ENCODE measurements at regions not wholly inside any gene's neighbourhood (a gene's known extent, or its start where the extent isn't known, plus 50 kb on each side); places are given as distances from the start of the nearest gene placed in this dataset.
A peak's percentile ranks its signal among the peaks of the same experiment; 100 is the strongest.

- TF ChIP-seq EP300 (IDR thresholded peaks at IDR 0.05; ENCODE audit: low read depth in 2 of 2, low read length in 2 of 2) (peak in 1 of 2 experiments; percentile 77; a peak in 2 of 4 replicates), EP300 (CRISPR knock-in tag; IDR thresholded peaks at IDR 0.05; ENCODE audit: borderline replicate concordance) (no peak), ZNF282 (IDR thresholded peaks at IDR 0.05; ENCODE audit: partially characterized antibody) (no peak), TRIM24 (CRISPR knock-in tag; IDR thresholded peaks at IDR 0.05) (no peak), RCOR2 (CRISPR knock-in tag; IDR thresholded peaks at IDR 0.05) (peak; percentile 74; the same call in 1 of the 2 replicates), ZNF460 (CRISPR knock-in tag; IDR thresholded peaks at IDR 0.05; ENCODE audit: borderline replicate concordance) (no peak), NBN (conservative IDR thresholded peaks at IDR 0.05) (no peak), ELK4 (CRISPR knock-in tag; IDR thresholded peaks at IDR 0.05; ENCODE audit: borderline replicate concordance) (no peak), NFATC3 (CRISPR knock-in tag; IDR thresholded peaks at IDR 0.05) (no peak), MED1 (CRISPR knock-in tag; IDR thresholded peaks at IDR 0.05) (peak; percentile 54), CBX5 (CRISPR knock-in tag; IDR thresholded peaks at IDR 0.05; ENCODE audit: borderline replicate concordance) (no peak), ZNF234 (CRISPR knock-in tag; conservative IDR thresholded peaks at IDR 0.05) (no peak), ZBTB7B (CRISPR knock-in tag; IDR thresholded peaks at IDR 0.05) (0 out of 2 replicates have a peak, but pooled peaks have one; percentile 29), ZNF704 (CRISPR knock-in tag; IDR thresholded peaks at IDR 0.05; ENCODE audit: borderline replicate concordance) (no peak), ZNF800 (CRISPR knock-in tag; IDR thresholded peaks at IDR 0.05) (no peak), ARNTL (CRISPR knock-in tag; IDR thresholded peaks at IDR 0.05) (no peak), ZNF607 (CRISPR knock-in tag; IDR thresholded peaks at IDR 0.05; ENCODE audit: borderline replicate concordance) (no peak), MAZ (IDR thresholded peaks at IDR 0.05; ENCODE audit: borderline replicate concordance, low read depth, low read length) (no peak), MAZ (CRISPR knock-in tag; IDR thresholded peaks at IDR 0.05; ENCODE audit: low read depth) (no peak), THAP7 (CRISPR knock-in tag; IDR thresholded peaks at IDR 0.05) (no peak), HMGXB4 (CRISPR knock-in tag; IDR thresholded peaks at IDR 0.05; ENCODE audit: borderline replicate concordance in 1 of 2, low read depth in 1 of 2) (0 out of 4 replicates have a peak, but pooled peaks of 1 of the 2 experiments have one; percentile 18), TBP (CRISPR knock-in tag; IDR thresholded peaks at IDR 0.05) (no peak), CBX1 (IDR thresholded peaks at IDR 0.05; ENCODE audit: low read depth) (no peak)
These were observed 57.6 kb upstream of the FAT1 start (continued) for GRCh38 chr4:186781032-186781917.
